ENCODE measurements at regions not wholly inside any gene's neighbourhood (a gene's known extent, or its start where the extent isn't known, plus 50 kb on each side); places are given as distances from the start of the nearest gene placed in this dataset.
"Not testable (repeated sequence)": the region's sequence is repeated elsewhere in the genome, so short reads cannot be mapped to it uniquely, and the experiment has no call there.

- no peak overlapping the region for H3K4me3 ChIP-seq (ENCODE audit: low read depth, low read length)
- no peak for TF ChIP-seq CTCF (IDR thresholded peaks at IDR 0.05; ENCODE audit: low read depth, low read length)
- in situ Hi-C loops (cut with HindIII; ENCODE audit: low sequenced_read_pairs), result no loop called here
- DNase-seq (ENCODE audit: low read depth, low spot score), result peak; percentile 22
These were observed 150.3 kb downstream of the SLITRK5 start for GRCh38 chr13:87821512-87821911.

- peak; percentile 5 for DNase-seq (ENCODE audit: low read depth, low spot score)
- H3K4me3 ChIP-seq (ENCODE audit: low read depth, low read length); in situ Hi-C loops (cut with HindIII; ENCODE audit: low sequenced_read_pairs): not testable (repeated sequence)
These were observed 155.1 kb downstream of the SLITRK5 start for GRCh38 chr13:87826301-87826700.

GRCh38 chr13:87827479-87827878 lies 156.3 kb downstream of the SLITRK5 start:
- no peak overlapping the region for H3K4me3 ChIP-seq (ENCODE audit: low read depth, low read length)
- in situ Hi-C loops (cut with HindIII; ENCODE audit: low sequenced_read_pairs), result no loop called here
- no peak for TF ChIP-seq CTCF (IDR thresholded peaks at IDR 0.05; ENCODE audit: low read depth, low read length)
- peak; percentile 78 for DNase-seq (ENCODE audit: low read depth, low spot score)

- no peak overlapping the region for H3K4me3 ChIP-seq (ENCODE audit: low read depth, low read length)
- no peak for DNase-seq (ENCODE audit: low read depth, low spot score)
- in situ Hi-C loops (cut with HindIII; ENCODE audit: low sequenced_read_pairs), result no loop called here
- no peak for TF ChIP-seq CTCF (IDR thresholded peaks at IDR 0.05; ENCODE audit: low read depth, low read length)
These were observed 166.4 kb downstream of the SLITRK5 start for GRCh38 chr13:87837522-87837921.

- H3K4me3 ChIP-seq (ENCODE audit: low read depth, low read length), result no peak overlapping the region
- in situ Hi-C loops (cut with HindIII; ENCODE audit: low sequenced_read_pairs), result no loop called here
- DNase-seq (ENCODE audit: low read depth, low spot score), result no peak
- TF ChIP-seq CTCF (IDR thresholded peaks at IDR 0.05; ENCODE audit: low read depth, low read length), result no peak
These were observed 166.8 kb downstream of the SLITRK5 start for GRCh38 chr13:87837946-87838345.

- DNase-seq (ENCODE audit: low read depth, low spot score), result no peak
- no peak overlapping the region for H3K4me3 ChIP-seq (ENCODE audit: low read depth, low read length)
- TF ChIP-seq CTCF (IDR thresholded peaks at IDR 0.05; ENCODE audit: low read depth, low read length), result no peak
- in situ Hi-C loops (cut with HindIII; ENCODE audit: low sequenced_read_pairs), result no loop called here
These were observed 180.2 kb downstream of the SLITRK5 start for GRCh38 chr13:87851410-87851809.

- H3K4me3 ChIP-seq (ENCODE audit: low read depth, low read length), result no peak overlapping the region
- no peak for DNase-seq (ENCODE audit: low read depth, low spot score)
- no peak for TF ChIP-seq CTCF (IDR thresholded peaks at IDR 0.05; ENCODE audit: low read depth, low read length)
- in situ Hi-C loops (cut with HindIII; ENCODE audit: low sequenced_read_pairs), result no loop called here
These were observed 184.4 kb downstream of the SLITRK5 start for GRCh38 chr13:87855553-87855952.

All from astrocyte of the spinal cord (primary cell).